ENCODE measurements at regions not wholly inside any gene's neighbourhood (a gene's known extent, or its start where the extent isn't known, plus 50 kb on each side); places are given as distances from the start of the nearest gene placed in this dataset.

GRCh38 chr7:67407392-67408071 lies 410.9 kb downstream of the TYW1 start:
- Histone ChIP-seq H3K27ac (no peak overlapping the region), H3K36me3 (no peaks in the 10 kb centered on the region), H3K4me3 (no peak overlapping the region), H3K4me1 (peaks cover 0 to 8% (median 0%) of the 10 kb centered on the region in 3 donors), H3K9me3 (no peaks in the 10 kb centered on the region), H3K27me3 (no peaks in the 10 kb centered on the region)
- DNase-seq = no peak
- intact Hi-C loops (cut with DNase I) = no loop called here
- WGBS, 2 donors = 46 to 48% methylated on average over 9 of the region's 9 CpGs
- TF ChIP-seq CTCF (IDR thresholded peaks at IDR 0.05) (no peak), POLR2A (IDR thresholded peaks at IDR 0.05) (no peak)

GRCh38 chr7:67408109-67408508 lies 411.5 kb downstream of the TYW1 start:
- Histone ChIP-seq H3K27ac (no peak overlapping the region), H3K36me3 (no peaks in the 10 kb centered on the region), H3K4me3 (no peak overlapping the region), H3K9me3 (no peaks in the 10 kb centered on the region), H3K27me3 (no peaks in the 10 kb centered on the region), H3K4me1 (peaks cover 0 to 8% (median 0%) of the 10 kb centered on the region in 3 donors)
- intact Hi-C loops (cut with DNase I) = no loop called here
- no peak for DNase-seq
- no peak for TF ChIP-seq POLR2A (IDR thresholded peaks at IDR 0.05)
- TF ChIP-seq CTCF (IDR thresholded peaks at IDR 0.05) = no peak

GRCh38 chr7:67413670-67414069 lies 417.0 kb downstream of the TYW1 start:
- H3K4me3 ChIP-seq = no peak overlapping the region
- H3K27ac ChIP-seq = no peak overlapping the region
- intact Hi-C loops (cut with DNase I) = no loop called here
- TF ChIP-seq POLR2A (IDR thresholded peaks at IDR 0.05) (no peak), CTCF (IDR thresholded peaks at IDR 0.05) (no peak)
- 59 to 67% methylated on average over 3 of the region's 3 CpGs for WGBS, 2 donors
- H3K36me3 ChIP-seq = no peaks in the 10 kb centered on the region
- peaks cover 0 to 17% (median 0%) of the 10 kb centered on the region in 3 donors for H3K9me3 ChIP-seq
- no peaks in the 10 kb centered on the region for H3K4me1 ChIP-seq
- H3K27me3 ChIP-seq = no peaks in the 10 kb centered on the region
- DNase-seq = no peak

GRCh38 chr7:67414858-67415257 lies 418.2 kb downstream of the TYW1 start:
- H3K27me3 ChIP-seq = no peaks in the 10 kb centered on the region
- H3K4me1 ChIP-seq = no peaks in the 10 kb centered on the region
- 85% methylated on average over 6 of the region's 6 CpGs for WGBS, 2 donors
- intact Hi-C loops (cut with DNase I) = no loop called here
- no peak for DNase-seq
- no peak overlapping the region for H3K27ac ChIP-seq
- TF ChIP-seq CTCF (IDR thresholded peaks at IDR 0.05) = no peak
- no peak for TF ChIP-seq POLR2A (IDR thresholded peaks at IDR 0.05)
- H3K9me3 ChIP-seq = peaks cover 0 to 17% (median 0%) of the 10 kb centered on the region in 3 donors
- no peaks in the 10 kb centered on the region for H3K36me3 ChIP-seq
- no peak overlapping the region for H3K4me3 ChIP-seq

GRCh38 chr7:67422601-67423000 lies 426.0 kb downstream of the TYW1 start:
- no peak for DNase-seq
- Histone ChIP-seq H3K36me3 (no peaks in the 10 kb centered on the region), H3K27ac (no peak overlapping the region), H3K27me3 (no peaks in the 10 kb centered on the region), H3K4me1 (no peaks in the 10 kb centered on the region), H3K4me3 (no peak overlapping the region), H3K9me3 (no peaks in the 10 kb centered on the region)
- intact Hi-C loops (cut with DNase I) = no loop called here
- WGBS, 2 donors = 79% methylated on average over 7 of the region's 7 CpGs; no CpG with 5 or more reads in 1 of the 2 donors
- TF ChIP-seq CTCF (IDR thresholded peaks at IDR 0.05) (no peak), POLR2A (IDR thresholded peaks at IDR 0.05) (no peak)
